H1 (cell line): ENCODE measurements at regions not wholly inside any gene's neighbourhood (a gene's known extent, or its start where the extent isn't known, plus 50 kb on each side); places are given as distances from the start of the nearest gene placed in this dataset.

Experiments used
- CTCF ChIA-PET: fragments of 300-600 bp; sonication (Branson Sonifier 250); formaldehyde crosslinking; loops from one replicate; lab custom pipeline; 2021; ENCODE audit not compliant: partially characterized antibody; lab: Charles Lee
- POLR2A ChIA-PET: fragments of 300-600 bp; sonication (Branson Sonifier 250); formaldehyde crosslinking; loops from one replicate; lab custom pipeline; 2021; ENCODE audit warnings: inconsistent platforms; ENCODE audit not compliant: partially characterized antibody; lab: Charles Lee
- DNase-seq, 2 experiments: peaks; one replicate each; pipeline versions ENCODE4 v3.0.0 to v3.0.0-alpha.2; 2010 to 2022; ENCODE audit warnings: low spot score in 2 of 2, low read depth in 1 of 2, mixed read lengths in 1 of 2
- FAIRE-seq: peaks from 2 replicates; lab custom pipeline; 2011; peaks lifted over from hg19 to GRCh38; lab: Jason Lieb, UNC
- H2AFZ ChIP-seq: 2 replicates; pipeline ENCODE4 v1.8.1; 2012; ENCODE audit warnings: low read length, inconsistent platforms
- H2AK5ac ChIP-seq: 2 replicates; pipeline ENCODE4 v1.6.1; 2013; ENCODE audit warnings: low read depth, low read length
- H2BK120ac ChIP-seq: replicated peaks from 2 replicates; pipeline ENCODE3; 2013; ENCODE audit warnings: low read depth, low read length, inconsistent platforms
- H2BK12ac ChIP-seq: 2 replicates; pipeline ENCODE4 v1.6.1; 2013; ENCODE audit warnings: low read depth, low read length
- H2BK15ac ChIP-seq: 2 replicates; pipeline ENCODE4 v1.6.1; 2013; ENCODE audit warnings: low read length
- H2BK20ac ChIP-seq: 2 replicates; pipeline ENCODE4 v1.6.1; 2013; ENCODE audit warnings: low read length
- H2BK5ac ChIP-seq: 2 replicates; pipeline ENCODE4 v1.6.1; 2013; ENCODE audit warnings: low read depth, low read length
- H3K14ac ChIP-seq: 2 replicates; pipeline ENCODE4 v1.6.1; 2013; ENCODE audit warnings: inconsistent platforms; ENCODE audit not compliant: insufficient read length
- H3K18ac ChIP-seq: 2 replicates; pipeline ENCODE4 v1.6.1; 2013; ENCODE audit warnings: low read length; ENCODE audit errors: extremely low read depth
- H3K23ac ChIP-seq: 2 replicates; pipeline ENCODE4 v1.6.1; 2013; ENCODE audit warnings: inconsistent platforms; ENCODE audit not compliant: insufficient read length
- H3K23me2 ChIP-seq: 2 replicates; pipeline ENCODE4 v1.6.1; 2013; ENCODE audit warnings: low read depth, low read length
- H3K27ac ChIP-seq: 2 replicates; pipeline ENCODE4 v1.6.1; 2011; ENCODE audit warnings: low read depth, low read length, inconsistent platforms
- H3K27me3 ChIP-seq, 4 experiments: replicated peaks in 1 of 4; 1 replicate in 1 of 4; 2 replicates in 3 of 4; pipeline versions ENCODE4 v1.6.1 to v1.8.1; 2011 to 2013; ENCODE audit warnings: low read length in 3 of 4, mild to moderate bottlenecking in 3 of 4, inconsistent platforms in 2 of 4, mixed read lengths in 2 of 4, moderate library complexity in 1 of 4; ENCODE audit not compliant: control insufficient read depth in 3 of 4, insufficient read depth in 3 of 4; ENCODE audit errors: extremely low read depth in 1 of 4
- H3K36me3 ChIP-seq, 4 experiments: 2 replicates each; pipeline versions ENCODE4 v1.6.1 to v1.8.1; 2011 to 2013; ENCODE audit warnings: mild to moderate bottlenecking in 4 of 4, low read length in 3 of 4, moderate library complexity in 2 of 4, control low read depth in 1 of 4, inconsistent platforms in 1 of 4; ENCODE audit not compliant: insufficient read depth in 4 of 4, control insufficient read depth in 2 of 4
- H3K4ac ChIP-seq: replicated peaks from 2 replicates; pipeline ENCODE3; 2013; ENCODE audit warnings: low read length, low read depth, mixed read lengths, inconsistent platforms; ENCODE audit not compliant: insufficient read length
- H3K4me1 ChIP-seq, 4 experiments: replicated peaks in 1 of 4; 1 replicate in 1 of 4; 2 replicates in 3 of 4; pipeline versions ENCODE4 v1.6.1 to v1.8.1; 2011 to 2013; ENCODE audit warnings: low read length in 3 of 4, inconsistent platforms in 2 of 4, mixed read lengths in 1 of 4; ENCODE audit not compliant: insufficient read depth in 4 of 4, control insufficient read depth in 3 of 4
- H3K4me2 ChIP-seq, 2 experiments: 2 replicates each; pipeline versions ENCODE4 v1.6.1 to v1.8.1; 2011 to 2013; ENCODE audit warnings: low read depth in 2 of 2, low read length in 2 of 2, control low read depth in 1 of 2, inconsistent platforms in 1 of 2, mild to moderate bottlenecking in 1 of 2; ENCODE audit not compliant: insufficient read depth in 1 of 2
- H3K4me3 ChIP-seq, 4 experiments: fragments of 200-600, 300-600 bp in 1 of 4; sonication (generic), shearing (Covaris generic), sonication (Bioruptor Twin) in 1 of 4; 2 replicates each; pipeline versions ENCODE4 v1.5.1 to v1.8.1; 2011 to 2016; ENCODE audit warnings: low read length in 4 of 4, low read depth in 3 of 4, control low read depth in 2 of 4, inconsistent platforms in 2 of 4, mild to moderate bottlenecking in 2 of 4, mixed read lengths in 1 of 4, moderate library complexity in 1 of 4; ENCODE audit not compliant: insufficient read depth in 2 of 4; ENCODE audit errors: extremely low read depth in 1 of 4
- H3K56ac ChIP-seq: replicated peaks from 2 replicates; pipeline ENCODE3; 2013; ENCODE audit warnings: low read depth, mild to moderate bottlenecking, mixed read lengths, low read length, inconsistent platforms; ENCODE audit not compliant: insufficient read length
- H3K79me1 ChIP-seq: 2 replicates; pipeline ENCODE4 v1.6.1; 2013; ENCODE audit warnings: low read depth, low read length, control low read depth
- H3K79me2 ChIP-seq, 2 experiments: 2 replicates each; pipeline versions ENCODE4 v1.6.1 to v1.8.1; 2012 to 2013; ENCODE audit warnings: low read length in 2 of 2, mild to moderate bottlenecking in 2 of 2, inconsistent platforms in 1 of 2; ENCODE audit not compliant: insufficient read depth in 2 of 2, control insufficient read depth in 1 of 2
- H3K9ac ChIP-seq, 4 experiments: replicated peaks in 1 of 4; 1 replicate in 1 of 4; 2 replicates in 3 of 4; pipeline versions ENCODE4 v1.6.1 to v1.8.1; 2011 to 2013; ENCODE audit warnings: low read depth in 3 of 4, low read length in 3 of 4, control low read depth in 2 of 4, mild to moderate bottlenecking in 2 of 4, moderate library complexity in 2 of 4, inconsistent platforms in 1 of 4; ENCODE audit errors: extremely low read depth in 1 of 4
- H3K9me3 ChIP-seq, 2 experiments: 2 replicates each; pipeline versions ENCODE4 v1.6.1 to v1.8.1; 2012 to 2013; ENCODE audit warnings: mild to moderate bottlenecking in 2 of 2, moderate library complexity in 2 of 2, control low read depth in 1 of 2, inconsistent platforms in 1 of 2, low read depth in 1 of 2, low read length in 1 of 2, mixed read lengths in 1 of 2; ENCODE audit not compliant: insufficient read depth in 2 of 2
- H4K20me1 ChIP-seq, 2 experiments: replicated peaks in 1 of 2; 2 replicates each; pipeline versions ENCODE3 to v1.8.1; 2011 to 2013; ENCODE audit warnings: inconsistent platforms in 2 of 2, low read length in 2 of 2, mild to moderate bottlenecking in 1 of 2; ENCODE audit not compliant: insufficient read depth in 2 of 2, control insufficient read depth in 1 of 2
- H4K5ac ChIP-seq: 2 replicates; pipeline ENCODE4 v1.6.1; 2013; ENCODE audit warnings: low read length, low read depth, mixed read lengths, inconsistent platforms; ENCODE audit not compliant: insufficient read length
- H4K8ac ChIP-seq: 2 replicates; pipeline ENCODE4 v1.8.0; 2013; ENCODE audit warnings: mild to moderate bottlenecking, moderate library complexity, low read length, inconsistent platforms; ENCODE audit not compliant: insufficient read depth; ENCODE audit errors: extremely low read depth
- H4K91ac ChIP-seq: replicated peaks from 2 replicates; pipeline ENCODE3; 2013; ENCODE audit warnings: low read length, mixed read lengths, inconsistent platforms; ENCODE audit not compliant: insufficient read length
- ASH2L ChIP-seq: fragments of 200-600, 300-600 bp; sonication (generic); IDR thresholded peaks from one replicate; pipeline ENCODE4 v1.7.1; 2017; ENCODE audit warnings: low read length
- BCL11A ChIP-seq, 2 experiments: IDR thresholded peaks; one replicate each; pipeline ENCODE4 v1.6.1; 2011; ENCODE audit warnings: low read depth in 2 of 2, low read length in 2 of 2, mild to moderate bottlenecking in 2 of 2
- CHD1 ChIP-seq: IDR thresholded peaks from 2 replicates; pipeline ENCODE4 v1.6.1; 2012; ENCODE audit warnings: low read depth, low read length, improper control_type of control experiment
- EGR1 ChIP-seq: IDR thresholded peaks from 2 replicates; pipeline ENCODE4 v1.6.1; 2011; ENCODE audit warnings: low read depth, low read length, borderline replicate concordance
- EP300 ChIP-seq, 2 experiments: IDR thresholded peaks; 1 replicate in 1 of 2; 2 replicates in 1 of 2; pipeline ENCODE4 v1.6.1; 2011 to 2012; ENCODE audit warnings: low read depth in 2 of 2, low read length in 2 of 2, mild to moderate bottlenecking in 2 of 2, borderline replicate concordance in 1 of 2, inconsistent platforms in 1 of 2, moderate library complexity in 1 of 2
- HDAC2 ChIP-seq, 2 experiments: fragments of 300-600 bp in 1 of 2; sonication (generic) in 1 of 2; IDR thresholded peaks; 2 replicates each; pipeline ENCODE4 v1.6.1; 2011 to 2012; ENCODE audit warnings: low read depth in 2 of 2, low read length in 2 of 2, mild to moderate bottlenecking in 2 of 2, moderate library complexity in 2 of 2, borderline replicate concordance in 1 of 2, inconsistent platforms in 1 of 2
- KDM4A ChIP-seq: IDR thresholded peaks from one replicate; pipeline ENCODE4 v1.7.1; 2012; ENCODE audit warnings: low read depth, mild to moderate bottlenecking, moderate library complexity, low read length, inconsistent platforms; ENCODE audit not compliant: severe bottlenecking
- MAX ChIP-seq: IDR thresholded peaks from 2 replicates; pipeline ENCODE4 v1.6.1; 2012; ENCODE audit warnings: inconsistent platforms
- PHF8 ChIP-seq: fragments of 200-600 bp; sonication (generic); conservative IDR thresholded peaks from 2 replicates; pipeline ENCODE4 v1.7.1; 2012; ENCODE audit warnings: low read depth, mild to moderate bottlenecking, inconsistent platforms, low read length, moderate library complexity
- POU5F1 ChIP-seq: IDR thresholded peaks from 2 replicates; pipeline ENCODE4 v1.6.1; 2011; ENCODE audit warnings: low read depth, mild to moderate bottlenecking, low read length, moderate library complexity
- SAP30 ChIP-seq: fragments of 300-600 bp; sonication (generic); IDR thresholded peaks from 2 replicates; pipeline ENCODE4 v1.7.1; 2012; ENCODE audit warnings: low read length, moderate library complexity, mild to moderate bottlenecking, inconsistent platforms; ENCODE audit not compliant: insufficient read depth, insufficient replicate concordance
- USF2 ChIP-seq: IDR thresholded peaks from 2 replicates; pipeline ENCODE4 v1.6.1; 2011; ENCODE audit warnings: low read length, improper control_type of control experiment
- WGBS, 2 experiments: shearing (Covaris generic) in 1 of 2; methylation state at CpG; one replicate each; pipeline versions ENCODE4 v1.1.6 to v1.1.7; 2013 to 2015; ENCODE audit warnings: low lambda C conversion rate in 2 of 2, mixed read lengths in 2 of 2, inconsistent platforms in 1 of 2, low coverage in 1 of 2, missing lambda C conversion rate in 1 of 2; ENCODE audit not compliant: insufficient replicate concordance in 2 of 2, insufficient coverage in 1 of 2, insufficient read length in 1 of 2; ENCODE audit errors: extremely low coverage in 1 of 2, missing lambda C conversion rate in 1 of 2; 5-methylcytosine and 5-hydroxymethylcytosine counted together

GRCh38 chr6:141780296-141780695 lies 352.4 kb upstream of the GJE1 start:
- Histone ChIP-seq H3K56ac (no peak overlapping the region), H3K36me3 (no peaks in the 10 kb centered on the region), H3K18ac (no peak overlapping the region), H4K20me1 (no peaks in the 10 kb centered on the region), H3K79me2 (no peaks in the 10 kb centered on the region), H2BK15ac (no peak overlapping the region), H3K23ac (no peak overlapping the region), H4K5ac (no peak overlapping the region), H4K91ac (no peak overlapping the region), H3K9ac (no peak overlapping the region), H2BK20ac (no peak overlapping the region), H3K4me2 (no peak overlapping the region), H2AFZ (no peak overlapping the region), H3K27ac (no peak overlapping the region), H2BK5ac (no peak overlapping the region), H3K4me3 (no peak overlapping the region), H2BK120ac (no peak overlapping the region), H3K23me2 (no peaks in the 10 kb centered on the region), H3K14ac (no peak overlapping the region), H4K8ac (no peak overlapping the region), H3K27me3 (no peaks in the 10 kb centered on the region), H3K9me3 (no peaks in the 10 kb centered on the region), H3K79me1 (no peaks in the 10 kb centered on the region), H2BK12ac (no peak overlapping the region), H2AK5ac (no peak overlapping the region), H3K4me1 (peaks cover 0 to 4% (median 0%) of the 10 kb centered on the region in 4 experiments; a peak in 1 of 7 replicates), H3K4ac (no peak overlapping the region)
- POLR2A ChIA-PET = no interaction called here
- CTCF ChIA-PET = interaction anchor here (0.7 kb wide), 2 partner anchors 66 to 758 kb away, joined by 3 read pairs; no protein-coding TSS in a partner anchor
- DNase-seq = no peak
- WGBS, 2 experiments = 89% methylated on average over 4 of the region's 4 CpGs; no CpG with 5 or more reads in 1 of the 2 experiments
- no peak for FAIRE-seq
- TF ChIP-seq MAX (no peak), POU5F1 (no peak), BCL11A (IDR thresholded peaks at IDR 0.05; ENCODE audit: low read depth in 2 of 2, low read length in 2 of 2) (no peak), EGR1 (no peak), CHD1 (no peak), ASH2L (no peak), HDAC2 (IDR thresholded peaks at IDR 0.05; ENCODE audit: borderline replicate concordance in 1 of 2, low read depth in 2 of 2, low read length in 2 of 2) (no peak), USF2 (no peak), KDM4A (no peak), SAP30 (no peak), PHF8 (no peak), EP300 (IDR thresholded peaks at IDR 0.05; ENCODE audit: borderline replicate concordance in 1 of 2, low read depth in 2 of 2, low read length in 2 of 2) (no peak)
